ENCODE measurements at regions not wholly inside any gene's neighbourhood (a gene's known extent, or its start where the extent isn't known, plus 50 kb on each side); places are given as distances from the start of the nearest gene placed in this dataset.

GRCh38 chr20:51166489-51166888 is 143.6 kb upstream of the KCNG1 start:
- TF ChIP-seq EHMT2 (IDR thresholded peaks at IDR 0.05; ENCODE audit: low read depth) (no peak), KDM1A (IDR thresholded peaks at IDR 0.05; ENCODE audit: low read depth) (no peak), PHF8 (IDR thresholded peaks at IDR 0.05; ENCODE audit: borderline replicate concordance, low read depth) (no peak), PBX3 (IDR thresholded peaks at IDR 0.05) (no peak), TP53 (CRISPR knock-in tag; IDR thresholded peaks at IDR 0.05) (no peak), ATOH8 (CRISPR knock-in tag; IDR thresholded peaks at IDR 0.05; ENCODE audit: low read depth) (no peak), CBX8 (IDR thresholded peaks at IDR 0.05) (no peak), GATA3 (IDR thresholded peaks at IDR 0.05; ENCODE audit: borderline replicate concordance) (no peak), NR3C1 (IDR thresholded peaks at IDR 0.05) (no peak), HMGXB4 (CRISPR knock-in tag; IDR thresholded peaks at IDR 0.05; ENCODE audit: borderline replicate concordance) (no peak), CBX2 (IDR thresholded peaks at IDR 0.05; ENCODE audit: borderline replicate concordance, low read depth) (no peak), RFX5 (IDR thresholded peaks at IDR 0.05) (no peak), EHF (CRISPR knock-in tag; IDR thresholded peaks at IDR 0.05) (no peak), SREBF2 (IDR thresholded peaks at IDR 0.05) (no peak), REST (IDR thresholded peaks at IDR 0.05) (no peak), SMC3 (IDR thresholded peaks at IDR 0.05) (no peak), HDAC2 (IDR thresholded peaks at IDR 0.05) (no peak), HES2 (IDR thresholded peaks at IDR 0.05) (no peak)
- Histone ChIP-seq H3K9me3 (peaks cover 4% of the 10 kb centered on the region; the same call in 1 of the 3 replicates), H3K27ac (no peak overlapping the region), H3K4me2 (no peak overlapping the region), H3K4me3 (no peak overlapping the region), H3K4me1 (no peaks in the 10 kb centered on the region)
- CTCF ChIA-PET: no interaction called here
- DNase-seq (ENCODE audit: low read depth in 1 of 2, low spot score in 1 of 2) (no peak), FAIRE-seq (no peak), ATAC-seq (no peak)
- WGBS (ENCODE audit: missing lambda C conversion rate): 8% methylated on average over 3 of the region's 3 CpGs
- POLR2A ChIA-PET: no interaction called here

- Histone ChIP-seq H3K4me1 (no peaks in the 10 kb centered on the region), H3K4me3 (no peak overlapping the region), H3K27ac (no peak overlapping the region), H3K9me3 (peaks cover 4% of the 10 kb centered on the region; the same call in 1 of the 3 replicates), H3K4me2 (no peak overlapping the region)
- ATAC-seq (no peak), FAIRE-seq (no peak), DNase-seq (ENCODE audit: low read depth in 1 of 2, low spot score in 1 of 2) (no peak)
- ChIA-PET POLR2A (no interaction called here), CTCF (interaction anchor here (0.8 to 1.9 kb wide), 3 partner anchors 11 to 131 kb away, joined by 3 to 4 read pairs (median 3); no protein-coding TSS in a partner anchor)
- TF ChIP-seq KDM1A (IDR thresholded peaks at IDR 0.05; ENCODE audit: low read depth) (no peak), HES2 (IDR thresholded peaks at IDR 0.05) (no peak), BHLHE40 (IDR thresholded peaks at IDR 0.05; ENCODE audit: low read depth, low read length) (no peak), HEYL (CRISPR knock-in tag; IDR thresholded peaks at IDR 0.05) (no peak), SMC3 (IDR thresholded peaks at IDR 0.05) (no peak), RAD21 (conservative IDR thresholded peaks at IDR 0.05 in 1 of 2, IDR thresholded peaks at IDR 0.05 in 1 of 2) (no peak), NR3C1 (IDR thresholded peaks at IDR 0.05) (no peak)
- WGBS (ENCODE audit: missing lambda C conversion rate): 18% methylated on average over 7 of the region's 9 CpGs
These were observed 142.2 kb upstream of the KCNG1 start for GRCh38 chr20:51165131-51165530.
